Hippocampal formation (tissue), 2 donors: ENCODE measurements at regions not wholly inside any gene's neighbourhood (a gene's known extent, or its start where the extent isn't known, plus 50 kb on each side); places are given as distances from the start of the nearest gene placed in this dataset.
"Not testable (repeated sequence)": the region's sequence is repeated elsewhere in the genome, so short reads cannot be mapped to it uniquely, and the experiment has no call there.

Experiments used
- DNase-seq, 2 donors: peaks; one replicate each; lab custom pipeline; 2025; lab: John Stamatoyannopoulos, UW

- DNase-seq = no peak
Measured at GRCh38 chr5:27191786-27192510, 153.6 kb upstream of the CDH9 start.

GRCh38 chr5:27172693-27173092 lies 134.3 kb upstream of the CDH9 start:
- no peak for DNase-seq

- no peak for DNase-seq
Measured at GRCh38 chr5:27171761-27172261, 133.4 kb upstream of the CDH9 start.

- no peak for DNase-seq
Measured at GRCh38 chr5:27158775-27159174, 120.4 kb upstream of the CDH9 start.

GRCh38 chr5:27158171-27158570 lies 119.8 kb upstream of the CDH9 start:
- no peak for DNase-seq

GRCh38 chr5:27144456-27144855 lies 106.1 kb upstream of the CDH9 start:
- DNase-seq = no peak

- no peak for DNase-seq
Measured at GRCh38 chr5:27140831-27141230, 102.4 kb upstream of the CDH9 start.

- no peak for DNase-seq
Measured at GRCh38 chr5:27130587-27130986, 92.2 kb upstream of the CDH9 start.

GRCh38 chr5:27129926-27130325 lies 91.5 kb upstream of the CDH9 start:
- DNase-seq = no peak

- no peak for DNase-seq
Measured at GRCh38 chr5:27125856-27126255, 87.5 kb upstream of the CDH9 start.

GRCh38 chr5:27124590-27124989 lies 86.2 kb upstream of the CDH9 start:
- no peak for DNase-seq

GRCh38 chr5:27119736-27120321 lies 81.4 kb upstream of the CDH9 start:
- DNase-seq = not testable (repeated sequence)

GRCh38 chr5:27103486-27103885 lies 65.1 kb upstream of the CDH9 start:
- DNase-seq = no peak

- DNase-seq = not testable (repeated sequence)
Measured at GRCh38 chr5:27095761-27096160, 57.4 kb upstream of the CDH9 start.

GRCh38 chr5:27093279-27093678 lies 54.9 kb upstream of the CDH9 start:
- no peak for DNase-seq

GRCh38 chr5:27091858-27092257 lies 53.5 kb upstream of the CDH9 start:
- DNase-seq = no peak

- DNase-seq = not testable (repeated sequence)
Measured at GRCh38 chr5:27088822-27089221, 50.4 kb upstream of the CDH9 start.
